HepG2 (cell line): ENCODE measurements at regions not wholly inside any gene's neighbourhood (a gene's known extent, or its start where the extent isn't known, plus 50 kb on each side); places are given as distances from the start of the nearest gene placed in this dataset.

Experiments
- CREM ChIP-seq, 2 experiments: sonication (generic) in 1 of 2; formaldehyde crosslinking in 1 of 2; IDR thresholded peaks; 2 replicates each; pipeline versions ENCODE4 v1.4.0 to v1.6.1; 2016 to 2020; ENCODE audit warnings: antibody characterized with exemption in 1 of 2, mild to moderate bottlenecking in 1 of 2, missing genetic modification reagents in 1 of 2
- GTF2F1 ChIP-seq: fragments of 150-350 bp; IDR thresholded peaks from 2 replicates; pipeline ENCODE4 v1.6.1; 2014; ENCODE audit warnings: low read length
- JUNB ChIP-seq: sonication (generic); formaldehyde crosslinking; IDR thresholded peaks from 2 replicates; pipeline ENCODE4 v1.8.0; 2022; ENCODE audit warnings: missing genetic modification reagents, mild to moderate bottlenecking, borderline replicate concordance
- MED1 ChIP-seq: sonication (generic); formaldehyde crosslinking; IDR thresholded peaks from 2 replicates; pipeline ENCODE4 v1.4.0; 2020; ENCODE audit warnings: missing genetic modification reagents
- MYC ChIP-seq: sonication (generic); formaldehyde crosslinking; IDR thresholded peaks from 2 replicates; pipeline ENCODE4 v1.9.0; 2021; ENCODE audit warnings: missing genetic modification reagents, borderline replicate concordance
- NFE2L1 ChIP-seq: sonication (generic); formaldehyde crosslinking; IDR thresholded peaks from 2 replicates; pipeline ENCODE4 v1.4.0; 2020; ENCODE audit warnings: missing genetic modification reagents, mild to moderate bottlenecking, borderline replicate concordance
- RARA ChIP-seq: IDR thresholded peaks from 2 replicates; pipeline ENCODE4 v1.6.1; 2016; ENCODE audit warnings: missing genetic modification reagents, missing compliant biosample characterization
- TGIF2 ChIP-seq: IDR thresholded peaks from 2 replicates; pipeline ENCODE4 v1.6.1; 2016; ENCODE audit warnings: control low read depth, missing compliant biosample characterization
- ZNF331 ChIP-seq: sonication (generic); formaldehyde crosslinking; IDR thresholded peaks from 2 replicates; pipeline ENCODE4 v1.4.0; 2020; ENCODE audit warnings: missing genetic modification reagents
- ZNF484 ChIP-seq: sonication (generic); formaldehyde crosslinking; IDR thresholded peaks from 2 replicates; pipeline ENCODE4 v1.5.1; 2020; ENCODE audit warnings: mild to moderate bottlenecking, low read depth, missing genetic modification reagents, borderline replicate concordance
- ZNF773 ChIP-seq: sonication (generic); formaldehyde crosslinking; IDR thresholded peaks from 2 replicates; pipeline ENCODE4 v1.4.0; 2020; ENCODE audit warnings: missing genetic modification reagents, borderline replicate concordance
- ZNF83 ChIP-seq: sonication (generic); formaldehyde crosslinking; IDR thresholded peaks from 2 replicates; pipeline ENCODE4 v1.4.0; 2020; ENCODE audit warnings: missing genetic modification reagents, mild to moderate bottlenecking, borderline replicate concordance
- TF ChIP-seq, protein P1 (sequence below): sonication (generic); formaldehyde crosslinking; IDR thresholded peaks from 2 replicates; pipeline ENCODE4 v1.5.0; 2020; ENCODE audit warnings: mild to moderate bottlenecking, missing genetic modification reagents, borderline replicate concordance
- TF ChIP-seq, protein P2 (sequence below): sonication (generic); formaldehyde crosslinking; conservative IDR thresholded peaks from 2 replicates; pipeline ENCODE4 v1.4.0; 2020; ENCODE audit warnings: mild to moderate bottlenecking, missing genetic modification reagents, moderate library complexity
- TF ChIP-seq, protein P3 (sequence below): sonication (generic); formaldehyde crosslinking; IDR thresholded peaks from 2 replicates; pipeline ENCODE4 v1.5.0; 2020; ENCODE audit warnings: missing genetic modification reagents
- TF ChIP-seq, protein P4 (sequence below), 2 experiments: sonication (generic) in 1 of 2; formaldehyde crosslinking in 1 of 2; IDR thresholded peaks; 2 replicates each; pipeline versions ENCODE4 v1.6.1 to v1.9.0; 2014 to 2022; ENCODE audit warnings: antibody characterized with exemption in 1 of 2, borderline replicate concordance in 1 of 2, inconsistent platforms in 1 of 2, low read depth in 1 of 2, missing genetic modification reagents in 1 of 2

DNA sequence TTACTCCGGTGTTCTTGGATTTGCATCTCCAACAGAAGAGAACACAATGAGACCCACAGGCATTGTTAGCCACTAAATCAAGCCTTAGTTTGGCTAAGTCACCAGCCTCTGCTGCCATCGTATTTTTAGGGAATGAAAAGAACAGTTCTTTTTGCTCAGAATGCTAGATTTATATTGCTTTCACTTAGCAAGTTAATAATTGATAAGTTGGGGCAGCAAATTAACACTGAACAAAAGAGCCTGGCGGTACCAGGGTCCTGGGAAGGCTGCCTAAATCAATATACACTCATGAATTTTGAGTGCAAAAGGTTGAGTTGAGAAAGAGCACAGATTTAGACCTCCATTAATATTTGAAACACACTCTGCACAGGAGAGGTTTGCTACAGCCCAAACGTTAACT, 767.7 kb downstream of the TYW1 start (continued):
- no peak for TF ChIP-seq NFE2L1 (CRISPR knock-in tag)
- no peak for TF ChIP-seq ZNF83 (CRISPR knock-in tag)
- TF ChIP-seq, protein P1, sequence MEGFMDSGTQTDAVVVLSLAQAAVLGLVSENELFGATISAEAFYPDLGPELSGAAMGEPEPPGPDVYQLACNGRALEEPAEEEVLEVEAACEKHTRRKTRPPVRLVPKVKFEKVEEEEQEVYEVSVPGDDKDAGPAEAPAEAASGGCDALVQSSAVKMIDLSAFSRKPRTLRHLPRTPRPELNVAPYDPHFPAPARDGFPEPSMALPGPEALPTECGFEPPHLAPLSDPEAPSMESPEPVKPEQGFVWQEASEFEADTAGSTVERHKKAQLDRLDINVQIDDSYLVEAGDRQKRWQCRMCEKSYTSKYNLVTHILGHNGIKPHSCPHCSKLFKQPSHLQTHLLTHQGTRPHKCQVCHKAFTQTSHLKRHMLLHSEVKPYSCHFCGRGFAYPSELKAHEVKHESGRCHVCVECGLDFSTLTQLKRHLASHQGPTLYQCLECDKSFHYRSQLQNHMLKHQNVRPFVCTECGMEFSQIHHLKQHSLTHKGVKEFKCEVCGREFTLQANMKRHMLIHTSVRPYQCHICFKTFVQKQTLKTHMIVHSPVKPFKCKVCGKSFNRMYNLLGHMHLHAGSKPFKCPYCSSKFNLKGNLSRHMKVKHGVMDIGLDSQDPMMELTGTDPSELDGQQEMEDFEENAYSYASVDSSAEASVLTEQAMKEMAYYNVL (CRISPR knock-in tag), result peak; percentile 59; the same call in 1 of the 2 replicates
- TF ChIP-seq TGIF2 (CRISPR knock-in tag), result no peak
- TF ChIP-seq, protein P2, sequence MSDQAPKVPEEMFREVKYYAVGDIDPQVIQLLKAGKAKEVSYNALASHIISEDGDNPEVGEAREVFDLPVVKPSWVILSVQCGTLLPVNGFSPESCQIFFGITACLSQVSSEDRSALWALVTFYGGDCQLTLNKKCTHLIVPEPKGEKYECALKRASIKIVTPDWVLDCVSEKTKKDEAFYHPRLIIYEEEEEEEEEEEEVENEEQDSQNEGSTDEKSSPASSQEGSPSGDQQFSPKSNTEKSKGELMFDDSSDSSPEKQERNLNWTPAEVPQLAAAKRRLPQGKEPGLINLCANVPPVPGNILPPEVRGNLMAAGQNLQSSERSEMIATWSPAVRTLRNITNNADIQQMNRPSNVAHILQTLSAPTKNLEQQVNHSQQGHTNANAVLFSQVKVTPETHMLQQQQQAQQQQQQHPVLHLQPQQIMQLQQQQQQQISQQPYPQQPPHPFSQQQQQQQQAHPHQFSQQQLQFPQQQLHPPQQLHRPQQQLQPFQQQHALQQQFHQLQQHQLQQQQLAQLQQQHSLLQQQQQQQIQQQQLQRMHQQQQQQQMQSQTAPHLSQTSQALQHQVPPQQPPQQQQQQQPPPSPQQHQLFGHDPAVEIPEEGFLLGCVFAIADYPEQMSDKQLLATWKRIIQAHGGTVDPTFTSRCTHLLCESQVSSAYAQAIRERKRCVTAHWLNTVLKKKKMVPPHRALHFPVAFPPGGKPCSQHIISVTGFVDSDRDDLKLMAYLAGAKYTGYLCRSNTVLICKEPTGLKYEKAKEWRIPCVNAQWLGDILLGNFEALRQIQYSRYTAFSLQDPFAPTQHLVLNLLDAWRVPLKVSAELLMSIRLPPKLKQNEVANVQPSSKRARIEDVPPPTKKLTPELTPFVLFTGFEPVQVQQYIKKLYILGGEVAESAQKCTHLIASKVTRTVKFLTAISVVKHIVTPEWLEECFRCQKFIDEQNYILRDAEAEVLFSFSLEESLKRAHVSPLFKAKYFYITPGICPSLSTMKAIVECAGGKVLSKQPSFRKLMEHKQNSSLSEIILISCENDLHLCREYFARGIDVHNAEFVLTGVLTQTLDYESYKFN, result peak; percentile 88
- TF ChIP-seq ZNF773 (CRISPR knock-in tag), result no peak
- no peak for TF ChIP-seq GTF2F1
- TF ChIP-seq CREM (IDR thresholded peaks at IDR 0.05), result peak; percentile 50; the same call in 1 of the 2 replicates
- TF ChIP-seq CREM (CRISPR knock-in tag; IDR thresholded peaks at IDR 0.05), result no peak
- TF ChIP-seq MYC (CRISPR knock-in tag), result no peak
- TF ChIP-seq ZNF484 (CRISPR knock-in tag), result no peak
- TF ChIP-seq MED1, result 0 out of 2 replicates have a peak, but pooled peaks have one; percentile 14
- peak; percentile 57 for TF ChIP-seq RARA
- no peak for TF ChIP-seq JUNB (CRISPR knock-in tag)
- peak; percentile 56; the same call in 1 of the 2 replicates for TF ChIP-seq ZNF331 (CRISPR knock-in tag)
- TF ChIP-seq, protein P3, sequence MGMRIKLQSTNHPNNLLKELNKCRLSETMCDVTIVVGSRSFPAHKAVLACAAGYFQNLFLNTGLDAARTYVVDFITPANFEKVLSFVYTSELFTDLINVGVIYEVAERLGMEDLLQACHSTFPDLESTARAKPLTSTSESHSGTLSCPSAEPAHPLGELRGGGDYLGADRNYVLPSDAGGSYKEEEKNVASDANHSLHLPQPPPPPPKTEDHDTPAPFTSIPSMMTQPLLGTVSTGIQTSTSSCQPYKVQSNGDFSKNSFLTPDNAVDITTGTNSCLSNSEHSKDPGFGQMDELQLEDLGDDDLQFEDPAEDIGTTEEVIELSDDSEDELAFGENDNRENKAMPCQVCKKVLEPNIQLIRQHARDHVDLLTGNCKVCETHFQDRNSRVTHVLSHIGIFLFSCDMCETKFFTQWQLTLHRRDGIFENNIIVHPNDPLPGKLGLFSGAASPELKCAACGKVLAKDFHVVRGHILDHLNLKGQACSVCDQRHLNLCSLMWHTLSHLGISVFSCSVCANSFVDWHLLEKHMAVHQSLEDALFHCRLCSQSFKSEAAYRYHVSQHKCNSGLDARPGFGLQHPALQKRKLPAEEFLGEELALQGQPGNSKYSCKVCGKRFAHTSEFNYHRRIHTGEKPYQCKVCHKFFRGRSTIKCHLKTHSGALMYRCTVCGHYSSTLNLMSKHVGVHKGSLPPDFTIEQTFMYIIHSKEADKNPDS (CRISPR knock-in tag), result no peak
- TF ChIP-seq, protein P4, sequence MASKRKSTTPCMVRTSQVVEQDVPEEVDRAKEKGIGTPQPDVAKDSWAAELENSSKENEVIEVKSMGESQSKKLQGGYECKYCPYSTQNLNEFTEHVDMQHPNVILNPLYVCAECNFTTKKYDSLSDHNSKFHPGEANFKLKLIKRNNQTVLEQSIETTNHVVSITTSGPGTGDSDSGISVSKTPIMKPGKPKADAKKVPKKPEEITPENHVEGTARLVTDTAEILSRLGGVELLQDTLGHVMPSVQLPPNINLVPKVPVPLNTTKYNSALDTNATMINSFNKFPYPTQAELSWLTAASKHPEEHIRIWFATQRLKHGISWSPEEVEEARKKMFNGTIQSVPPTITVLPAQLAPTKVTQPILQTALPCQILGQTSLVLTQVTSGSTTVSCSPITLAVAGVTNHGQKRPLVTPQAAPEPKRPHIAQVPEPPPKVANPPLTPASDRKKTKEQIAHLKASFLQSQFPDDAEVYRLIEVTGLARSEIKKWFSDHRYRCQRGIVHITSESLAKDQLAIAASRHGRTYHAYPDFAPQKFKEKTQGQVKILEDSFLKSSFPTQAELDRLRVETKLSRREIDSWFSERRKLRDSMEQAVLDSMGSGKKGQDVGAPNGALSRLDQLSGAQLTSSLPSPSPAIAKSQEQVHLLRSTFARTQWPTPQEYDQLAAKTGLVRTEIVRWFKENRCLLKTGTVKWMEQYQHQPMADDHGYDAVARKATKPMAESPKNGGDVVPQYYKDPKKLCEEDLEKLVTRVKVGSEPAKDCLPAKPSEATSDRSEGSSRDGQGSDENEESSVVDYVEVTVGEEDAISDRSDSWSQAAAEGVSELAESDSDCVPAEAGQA (IDR thresholded peaks at IDR 0.05; ENCODE audit: low read depth), result no peak
- TF ChIP-seq, protein P4 (CRISPR knock-in tag; IDR thresholded peaks at IDR 0.05; ENCODE audit: borderline replicate concordance), result no peak
